HG02884 (cell line): ENCODE measurements at regions not wholly inside any gene's neighbourhood (a gene's known extent, or its start where the extent isn't known, plus 50 kb on each side); places are given as distances from the start of the nearest gene placed in this dataset.
"Not testable (repeated sequence)": the region's sequence is repeated elsewhere in the genome, so short reads cannot be mapped to it uniquely, and the experiment has no call there.

ENCODE experiments used
- ATAC-seq: cut with Tn5 transposase; IDR thresholded peaks from one replicate; pipeline ENCODE4 v1.9.1; 2021; ENCODE audit warnings: mild to moderate bottlenecking, moderate library complexity; ENCODE audit not compliant: unreplicated experiment

- peak; percentile 71 for ATAC-seq
These were observed 155.8 kb upstream of the LRP1B start for GRCh38 chr2:142286618-142287017.

- ATAC-seq, result no peak
These were observed 154.7 kb upstream of the LRP1B start for GRCh38 chr2:142285480-142285879.

GRCh38 chr2:142284336-142284735, 153.5 kb upstream of the LRP1B start:
- ATAC-seq, result not testable (repeated sequence)

GRCh38 chr2:142280831-142281230, 150.0 kb upstream of the LRP1B start:
- ATAC-seq, result no peak

GRCh38 chr2:142270990-142271389, 140.2 kb upstream of the LRP1B start:
- no peak for ATAC-seq

GRCh38 chr2:142270291-142270690, 139.5 kb upstream of the LRP1B start:
- ATAC-seq, result no peak

- ATAC-seq, result no peak
These were observed 128.5 kb upstream of the LRP1B start for GRCh38 chr2:142259356-142259755.

- no peak for ATAC-seq
These were observed 123.2 kb upstream of the LRP1B start for GRCh38 chr2:142254031-142254430.

GRCh38 chr2:142241016-142241415, 110.2 kb upstream of the LRP1B start:
- no peak for ATAC-seq

- ATAC-seq, result no peak
These were observed 105.4 kb upstream of the LRP1B start for GRCh38 chr2:142236181-142236580.

- ATAC-seq, result no peak
These were observed 103.9 kb upstream of the LRP1B start for GRCh38 chr2:142234741-142235140.

- ATAC-seq, result no peak
These were observed 92.5 kb upstream of the LRP1B start for GRCh38 chr2:142223309-142223708.

- ATAC-seq, result no peak
These were observed 91.9 kb upstream of the LRP1B start for GRCh38 chr2:142222715-142223114.

GRCh38 chr2:142220901-142221300, 90.1 kb upstream of the LRP1B start:
- no peak for ATAC-seq

- ATAC-seq, result no peak
These were observed 89.4 kb upstream of the LRP1B start for GRCh38 chr2:142220239-142220638.

- no peak for ATAC-seq
These were observed 87.7 kb upstream of the LRP1B start for GRCh38 chr2:142218471-142218870.

- no peak for ATAC-seq
These were observed 87.0 kb upstream of the LRP1B start for GRCh38 chr2:142217804-142218203.

GRCh38 chr2:142200062-142200461, 69.2 kb upstream of the LRP1B start:
- no peak for ATAC-seq

- ATAC-seq, result no peak
These were observed 68.3 kb upstream of the LRP1B start for GRCh38 chr2:142199073-142199472.

- no peak for ATAC-seq
These were observed 60.0 kb upstream of the LRP1B start for GRCh38 chr2:142190805-142191204.

- no peak for ATAC-seq
These were observed 58.7 kb upstream of the LRP1B start for GRCh38 chr2:142189501-142189900.

- no peak for ATAC-seq
These were observed 57.7 kb upstream of the LRP1B start for GRCh38 chr2:142188562-142188961.

- no peak for ATAC-seq
These were observed 50.2 kb upstream of the LRP1B start for GRCh38 chr2:142180820-142181533.
